ENCODE measurements at regions not wholly inside any gene's neighbourhood (a gene's known extent, or its start where the extent isn't known, plus 50 kb on each side); places are given as distances from the start of the nearest gene placed in this dataset.

DNA sequence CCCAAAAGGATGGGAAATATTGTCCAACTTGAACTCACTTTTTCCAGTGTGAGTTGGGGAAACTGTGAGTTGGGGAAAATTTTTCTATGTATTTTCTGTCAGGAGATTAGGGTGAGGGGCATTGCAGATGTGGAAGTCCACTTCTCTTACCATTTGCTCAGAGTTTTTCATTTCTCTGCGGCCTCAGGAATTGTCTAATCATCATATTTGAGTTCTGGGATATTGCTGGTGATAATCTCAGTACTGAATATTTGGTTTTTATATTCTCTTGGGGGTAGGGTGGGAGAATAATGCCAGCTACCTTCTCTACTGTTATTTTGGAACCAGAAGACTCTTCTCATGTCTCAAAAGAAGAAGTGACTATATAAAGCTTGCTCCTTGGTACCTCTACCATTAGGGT, 141.3 kb upstream of the SLC13A1 start:
- intact Hi-C loops (cut with micrococcal nuclease) = no loop called here
- Histone ChIP-seq H3K27me3 (ENCODE audit: low read length) (no peaks in the 10 kb centered on the region), H2AFZ (ENCODE audit: low read length) (no peak overlapping the region), H3K4me1 (ENCODE audit: insufficient read depth, low read length) (no peaks in the 10 kb centered on the region), H3K4me3 (ENCODE audit: low read length) (no peak overlapping the region), H3F3A (ENCODE audit: low read length, unreplicated experiment) (no peaks in the 10 kb centered on the region), H4K20me1 (ENCODE audit: low read length) (no peaks in the 10 kb centered on the region), H3K27ac (ENCODE audit: low read length) (no peak overlapping the region), H3K9ac (ENCODE audit: low read length) (no peak overlapping the region), H3K79me2 (ENCODE audit: low read length) (no peaks in the 10 kb centered on the region), H3K36me3 (ENCODE audit: low read depth, low read length) (no peaks in the 10 kb centered on the region), H3K4me2 (ENCODE audit: low read length) (no peak overlapping the region), H3K9me3 (ENCODE audit: low read length) (no peaks in the 10 kb centered on the region), H3K9me2 (replicated peaks; ENCODE audit: low read length) (no peaks in the 10 kb centered on the region)
- no TSS peak for BruUV-seq (replicated peaks)
- no peak for ATAC-seq
- ChIA-PET POLR2A (ENCODE audit: unreplicated experiment) (no interaction called here), CTCF (no interaction called here)
- DNase-seq = no peak
- TF ChIP-seq EZH2 (IDR thresholded peaks at IDR 0.05; ENCODE audit: low read length, unreplicated experiment) (no peak), EZH2phosphoT487 (IDR thresholded peaks at IDR 0.05; ENCODE audit: borderline replicate concordance, low read length) (no peak)
- TF ChIP-seq, protein P1, sequence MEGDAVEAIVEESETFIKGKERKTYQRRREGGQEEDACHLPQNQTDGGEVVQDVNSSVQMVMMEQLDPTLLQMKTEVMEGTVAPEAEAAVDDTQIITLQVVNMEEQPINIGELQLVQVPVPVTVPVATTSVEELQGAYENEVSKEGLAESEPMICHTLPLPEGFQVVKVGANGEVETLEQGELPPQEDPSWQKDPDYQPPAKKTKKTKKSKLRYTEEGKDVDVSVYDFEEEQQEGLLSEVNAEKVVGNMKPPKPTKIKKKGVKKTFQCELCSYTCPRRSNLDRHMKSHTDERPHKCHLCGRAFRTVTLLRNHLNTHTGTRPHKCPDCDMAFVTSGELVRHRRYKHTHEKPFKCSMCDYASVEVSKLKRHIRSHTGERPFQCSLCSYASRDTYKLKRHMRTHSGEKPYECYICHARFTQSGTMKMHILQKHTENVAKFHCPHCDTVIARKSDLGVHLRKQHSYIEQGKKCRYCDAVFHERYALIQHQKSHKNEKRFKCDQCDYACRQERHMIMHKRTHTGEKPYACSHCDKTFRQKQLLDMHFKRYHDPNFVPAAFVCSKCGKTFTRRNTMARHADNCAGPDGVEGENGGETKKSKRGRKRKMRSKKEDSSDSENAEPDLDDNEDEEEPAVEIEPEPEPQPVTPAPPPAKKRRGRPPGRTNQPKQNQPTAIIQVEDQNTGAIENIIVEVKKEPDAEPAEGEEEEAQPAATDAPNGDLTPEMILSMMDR (conservative IDR thresholded peaks at IDR 0.05; ENCODE audit: low read depth, low read length) = no peak

DNA sequence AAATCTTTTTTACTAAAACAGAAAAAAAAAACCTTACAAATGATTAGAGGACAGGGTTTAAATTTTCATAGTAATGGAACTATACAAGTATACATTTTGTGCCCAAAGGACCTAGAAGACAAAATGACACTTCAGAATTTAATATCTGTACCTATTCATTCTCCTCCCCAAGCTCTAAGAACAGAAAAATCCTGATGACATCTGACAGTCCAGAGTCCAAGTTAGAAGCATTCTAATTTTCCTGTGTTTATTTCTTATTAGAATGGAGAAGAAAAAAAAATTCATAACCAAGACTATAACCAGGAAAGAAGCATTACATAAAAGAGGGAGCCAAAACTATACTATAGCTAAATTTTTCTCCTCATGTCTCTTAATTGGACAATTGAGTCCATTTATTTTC, 138.9 kb upstream of the SLC13A1 start:
- no peaks in the 10 kb centered on the region for H4K20me1 ChIP-seq (ENCODE audit: low read length)
- no peaks in the 10 kb centered on the region for H3K27me3 ChIP-seq (ENCODE audit: low read length)
- no peak overlapping the region for H3K4me3 ChIP-seq (ENCODE audit: low read length)
- TF ChIP-seq, protein P1 (conservative IDR thresholded peaks at IDR 0.05; ENCODE audit: low read depth, low read length) = no peak
- TF ChIP-seq EZH2 (IDR thresholded peaks at IDR 0.05; ENCODE audit: low read length, unreplicated experiment) (no peak), EZH2phosphoT487 (IDR thresholded peaks at IDR 0.05; ENCODE audit: borderline replicate concordance, low read length) (no peak)
- H2AFZ ChIP-seq (ENCODE audit: low read length) = no peak overlapping the region
- DNase-seq (no peak), ATAC-seq (no peak)
- intact Hi-C loops (cut with micrococcal nuclease) = no loop called here
- BruUV-seq (replicated peaks) = no TSS peak
- no peaks in the 10 kb centered on the region for H3K79me2 ChIP-seq (ENCODE audit: low read length)
- no peak overlapping the region for H3K27ac ChIP-seq (ENCODE audit: low read length)
- no peaks in the 10 kb centered on the region for H3K9me3 ChIP-seq (ENCODE audit: low read length)
- no peaks in the 10 kb centered on the region for H3K4me1 ChIP-seq (ENCODE audit: insufficient read depth, low read length)
- ChIA-PET CTCF (no interaction called here), POLR2A (ENCODE audit: unreplicated experiment) (no interaction called here)
- no peak overlapping the region for H3K9ac ChIP-seq (ENCODE audit: low read length)
- no peaks in the 10 kb centered on the region for H3K36me3 ChIP-seq (ENCODE audit: low read depth, low read length)
- H3F3A ChIP-seq (ENCODE audit: low read length, unreplicated experiment) = no peaks in the 10 kb centered on the region
- H3K9me2 ChIP-seq (replicated peaks; ENCODE audit: low read length) = no peaks in the 10 kb centered on the region
- no peak overlapping the region for H3K4me2 ChIP-seq (ENCODE audit: low read length)

DNA sequence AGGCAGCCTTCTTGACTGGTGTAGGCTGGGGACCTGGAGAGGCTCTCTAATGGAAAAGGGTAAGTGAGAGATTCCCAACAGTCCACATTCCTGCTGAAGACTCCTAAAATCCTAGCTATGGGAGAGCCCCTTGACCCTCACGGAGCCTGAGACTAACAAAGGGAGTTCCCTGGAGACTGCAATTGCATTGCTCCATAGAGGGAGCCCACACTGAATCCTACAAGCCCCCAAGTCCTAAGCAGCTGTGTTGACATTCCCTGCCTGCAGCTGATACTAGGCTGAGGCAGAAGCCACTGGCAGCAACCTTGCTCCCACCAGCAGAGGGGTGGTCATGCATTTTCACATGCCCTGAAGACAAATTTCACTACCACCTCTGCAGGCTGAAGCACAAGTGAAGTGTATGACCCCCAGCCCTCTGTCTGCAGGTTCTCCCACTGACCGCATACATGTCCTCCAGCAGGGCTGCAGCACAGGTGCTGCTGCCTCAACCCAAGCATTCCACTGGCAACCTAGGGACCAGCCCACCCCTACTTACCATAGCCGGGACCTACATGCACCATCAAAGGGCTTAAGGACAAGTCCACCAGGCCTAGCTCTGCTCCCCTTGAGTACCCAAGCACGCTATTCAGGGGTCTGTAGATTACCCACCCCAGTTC, 130.3 kb upstream of the SLC13A1 start:
- H3K4me3 ChIP-seq (ENCODE audit: low read length) = no peak overlapping the region
- no peaks in the 10 kb centered on the region for H3K9me2 ChIP-seq (replicated peaks; ENCODE audit: low read length)
- H3K9ac ChIP-seq (ENCODE audit: low read length) = no peak overlapping the region
- 0 out of 2 replicates have a peak, but pooled peaks cover 4% of the 10 kb centered on the region for H3K9me3 ChIP-seq (ENCODE audit: low read length)
- no peak for TF ChIP-seq EZH2phosphoT487 (IDR thresholded peaks at IDR 0.05; ENCODE audit: borderline replicate concordance, low read length)
- TF ChIP-seq, protein P1 (conservative IDR thresholded peaks at IDR 0.05; ENCODE audit: low read depth, low read length) = no peak
- no peak for TF ChIP-seq EZH2 (IDR thresholded peaks at IDR 0.05; ENCODE audit: low read length, unreplicated experiment)
- no peak for ATAC-seq
- CTCF ChIA-PET = no interaction called here
- no peak overlapping the region for H3K27ac ChIP-seq (ENCODE audit: low read length)
- H3K4me1 ChIP-seq (ENCODE audit: insufficient read depth, low read length) = no peaks in the 10 kb centered on the region
- POLR2A ChIA-PET (ENCODE audit: unreplicated experiment) = no interaction called here
- DNase-seq = no peak
- no peaks in the 10 kb centered on the region for H3K79me2 ChIP-seq (ENCODE audit: low read length)
- intact Hi-C loops (cut with micrococcal nuclease) = no loop called here
- H2AFZ ChIP-seq (ENCODE audit: low read length) = no peak overlapping the region
- H4K20me1 ChIP-seq (ENCODE audit: low read length) = no peaks in the 10 kb centered on the region
- H3F3A ChIP-seq (ENCODE audit: low read length, unreplicated experiment) = no peaks in the 10 kb centered on the region
- H3K36me3 ChIP-seq (ENCODE audit: low read depth, low read length) = no peaks in the 10 kb centered on the region
- H3K4me2 ChIP-seq (ENCODE audit: low read length) = no peak overlapping the region
- BruUV-seq (replicated peaks) = no TSS peak
- no peaks in the 10 kb centered on the region for H3K27me3 ChIP-seq (ENCODE audit: low read length)

Data from PC-3 (cell line).